Neural progenitor cell (in vitro differentiated cells): ENCODE measurements at regions not wholly inside any gene's neighbourhood (a gene's known extent, or its start where the extent isn't known, plus 50 kb on each side); places are given as distances from the start of the nearest gene placed in this dataset.

Experiments
- DNase-seq: peaks from one replicate; pipeline ENCODE4 v3.0.0-alpha.2; 2016; ENCODE audit warnings: low spot score
- H2AFZ ChIP-seq: fragments of 200-600 bp; sonication (generic); replicated peaks from 2 replicates; pipeline ENCODE4 v1.6.1; 2016; ENCODE audit warnings: antibody characterized with exemption
- H3F3A ChIP-seq: fragments of 200-600 bp; sonication (generic); 2 replicates; pipeline ENCODE4 v1.6.1; 2016; ENCODE audit warnings: antibody characterized with exemption, low read depth
- H3K27ac ChIP-seq: fragments of 200-600 bp; sonication (generic); 2 replicates; pipeline ENCODE4 v1.5.1; 2016; ENCODE audit warnings: mild to moderate bottlenecking
- H3K27me3 ChIP-seq: fragments of 200-600 bp; sonication (generic); 2 replicates; pipeline ENCODE4 v1.6.1; 2016; ENCODE audit warnings: mild to moderate bottlenecking, moderate library complexity
- H3K36me3 ChIP-seq: fragments of 200-600 bp; sonication (generic); 2 replicates; pipeline ENCODE4 v1.5.1; 2016
- H3K4me1 ChIP-seq: fragments of 200-600 bp; sonication (generic); 2 replicates; pipeline ENCODE4 v1.6.1; 2016; ENCODE audit warnings: mixed run types
- H3K4me2 ChIP-seq: fragments of 200-600 bp; sonication (generic); 2 replicates; pipeline ENCODE4 v1.6.1; 2016
- H3K4me3 ChIP-seq: fragments of 200-600 bp; sonication (generic); 2 replicates; pipeline ENCODE4 v1.5.1; 2016
- H3K79me2 ChIP-seq: fragments of 200-600 bp; sonication (generic); 2 replicates; pipeline ENCODE4 v1.6.1; 2016; ENCODE audit warnings: low read depth
- H3K9ac ChIP-seq: fragments of 200-600 bp; sonication (generic); 2 replicates; pipeline ENCODE4 v1.6.1; 2016
- H3K9me3 ChIP-seq: fragments of 200-600 bp; sonication (generic); 2 replicates; pipeline ENCODE4 v1.5.1; 2016; ENCODE audit warnings: low read depth
- H4K20me1 ChIP-seq: fragments of 200-600 bp; sonication (generic); 2 replicates; pipeline ENCODE4 v1.6.1; 2016; ENCODE audit warnings: low read depth
- H3K27ac Mint-ChIP-seq: 3 replicates; pipeline ENCODE4 v1.8.0; 2021; ENCODE audit warnings: mixed read lengths
- H3K27me3 Mint-ChIP-seq: 2 replicates; pipeline ENCODE4 v1.8.0; 2022; ENCODE audit warnings: low read depth, mild to moderate bottlenecking, inconsistent platforms, moderate library complexity, mixed read lengths; ENCODE audit not compliant: insufficient read depth
- H3K36me3 Mint-ChIP-seq: 3 replicates; pipeline ENCODE4 v1.8.0; 2021; ENCODE audit warnings: mixed read lengths
- H3K4me1 Mint-ChIP-seq: 3 replicates; pipeline ENCODE4 v1.8.0; 2021; ENCODE audit warnings: mixed read lengths
- H3K4me3 Mint-ChIP-seq: 3 replicates; pipeline ENCODE4 v1.8.0; 2021; ENCODE audit warnings: mild to moderate bottlenecking, moderate library complexity, mixed read lengths
- H3K9me3 Mint-ChIP-seq: 3 replicates; pipeline ENCODE4 v1.8.0; 2020; ENCODE audit warnings: mixed read lengths
- EZH2 ChIP-seq: fragments of 200-600 bp; sonication (generic); IDR thresholded peaks from 2 replicates; pipeline ENCODE4 v1.6.1; 2017; ENCODE audit warnings: antibody characterized with exemption, mild to moderate bottlenecking, moderate library complexity
- EZH2phosphoT487 ChIP-seq: fragments of 200-600 bp; sonication (generic); IDR thresholded peaks from 2 replicates; pipeline ENCODE4 v1.6.1; 2017; ENCODE audit warnings: antibody characterized with exemption
- TF ChIP-seq, protein P1 (sequence below): fragments of 200-600 bp; sonication (generic); IDR thresholded peaks from 2 replicates; pipeline ENCODE4 v1.5.1; 2017; ENCODE audit warnings: antibody characterized with exemption, mild to moderate bottlenecking

DNA sequence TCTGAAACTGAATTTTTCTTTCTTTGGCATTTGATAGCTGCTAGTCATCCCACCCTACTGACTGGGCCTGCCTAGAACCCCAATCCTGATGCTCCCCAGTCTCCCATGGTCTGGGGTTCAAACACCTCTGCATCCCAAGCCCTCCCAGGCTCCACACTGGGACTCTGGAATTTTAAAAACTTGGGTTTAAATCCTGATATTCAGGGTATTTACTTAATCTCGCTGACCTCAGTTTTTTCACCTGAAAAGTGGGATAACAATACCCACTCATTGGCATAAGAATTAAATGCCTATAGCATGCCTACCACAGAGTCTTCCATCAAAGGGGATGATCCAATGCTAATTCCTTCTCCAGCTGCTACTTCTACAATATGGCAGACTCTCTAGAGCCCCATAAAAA lies 264.4 kb downstream of the NPIPA8 start:
- H4K20me1 ChIP-seq, result no peaks in the 10 kb centered on the region
- H3K27ac ChIP-seq, result peak overlapping the region; percentile 29
- H3K9ac ChIP-seq, result no peak overlapping the region
- H3K4me1 ChIP-seq, result peaks cover 15% of the 10 kb centered on the region
- Mint-ChIP-seq H3K27ac (no peak overlapping the region), H3K27me3 (peaks cover 2% of the 10 kb centered on the region), H3K36me3 (no peaks in the 10 kb centered on the region), H3K9me3 (no peaks in the 10 kb centered on the region), H3K4me3 (no peak overlapping the region), H3K4me1 (no peaks in the 10 kb centered on the region)
- H3K4me3 ChIP-seq, result no peak overlapping the region
- H2AFZ ChIP-seq, result no peak overlapping the region
- no peaks in the 10 kb centered on the region for H3K79me2 ChIP-seq
- no peak for TF ChIP-seq EZH2phosphoT487
- no peak for TF ChIP-seq EZH2
- TF ChIP-seq, protein P1, sequence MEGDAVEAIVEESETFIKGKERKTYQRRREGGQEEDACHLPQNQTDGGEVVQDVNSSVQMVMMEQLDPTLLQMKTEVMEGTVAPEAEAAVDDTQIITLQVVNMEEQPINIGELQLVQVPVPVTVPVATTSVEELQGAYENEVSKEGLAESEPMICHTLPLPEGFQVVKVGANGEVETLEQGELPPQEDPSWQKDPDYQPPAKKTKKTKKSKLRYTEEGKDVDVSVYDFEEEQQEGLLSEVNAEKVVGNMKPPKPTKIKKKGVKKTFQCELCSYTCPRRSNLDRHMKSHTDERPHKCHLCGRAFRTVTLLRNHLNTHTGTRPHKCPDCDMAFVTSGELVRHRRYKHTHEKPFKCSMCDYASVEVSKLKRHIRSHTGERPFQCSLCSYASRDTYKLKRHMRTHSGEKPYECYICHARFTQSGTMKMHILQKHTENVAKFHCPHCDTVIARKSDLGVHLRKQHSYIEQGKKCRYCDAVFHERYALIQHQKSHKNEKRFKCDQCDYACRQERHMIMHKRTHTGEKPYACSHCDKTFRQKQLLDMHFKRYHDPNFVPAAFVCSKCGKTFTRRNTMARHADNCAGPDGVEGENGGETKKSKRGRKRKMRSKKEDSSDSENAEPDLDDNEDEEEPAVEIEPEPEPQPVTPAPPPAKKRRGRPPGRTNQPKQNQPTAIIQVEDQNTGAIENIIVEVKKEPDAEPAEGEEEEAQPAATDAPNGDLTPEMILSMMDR, result no peak
- H3K36me3 ChIP-seq, result no peaks in the 10 kb centered on the region
- no peaks in the 10 kb centered on the region for H3K27me3 ChIP-seq
- no peak for DNase-seq
- no peak overlapping the region for H3K4me2 ChIP-seq
- no peaks in the 10 kb centered on the region for H3K9me3 ChIP-seq
- H3F3A ChIP-seq, result no peaks in the 10 kb centered on the region

GRCh38 chr16:18069683-18070082 lies 266.9 kb downstream of the NPIPA8 start:
- Histone ChIP-seq H3K9me3 (no peaks in the 10 kb centered on the region), H3K4me3 (no peak overlapping the region), H3K4me1 (peaks cover 15% of the 10 kb centered on the region), H2AFZ (no peak overlapping the region), H3K27ac (no peak overlapping the region), H3K27me3 (no peaks in the 10 kb centered on the region), H3K9ac (no peak overlapping the region), H4K20me1 (no peaks in the 10 kb centered on the region), H3K79me2 (no peaks in the 10 kb centered on the region), H3K36me3 (no peaks in the 10 kb centered on the region), H3K4me2 (no peak overlapping the region), H3F3A (no peaks in the 10 kb centered on the region)
- Mint-ChIP-seq H3K36me3 (no peaks in the 10 kb centered on the region), H3K4me1 (no peaks in the 10 kb centered on the region), H3K27me3 (peaks cover 2% of the 10 kb centered on the region), H3K4me3 (no peak overlapping the region), H3K9me3 (peaks cover 9% of the 10 kb centered on the region), H3K27ac (no peak overlapping the region)
- DNase-seq, result no peak
- TF ChIP-seq, protein P1, result no peak
- TF ChIP-seq EZH2phosphoT487 (no peak), EZH2 (no peak)

- H3K9ac ChIP-seq, result no peak overlapping the region
- H4K20me1 ChIP-seq, result no peaks in the 10 kb centered on the region
- Mint-ChIP-seq H3K27ac (no peak overlapping the region), H3K9me3 (peaks cover 9% of the 10 kb centered on the region), H3K4me1 (no peaks in the 10 kb centered on the region), H3K36me3 (no peaks in the 10 kb centered on the region), H3K4me3 (no peak overlapping the region), H3K27me3 (peaks cover 2% of the 10 kb centered on the region)
- H3K4me2 ChIP-seq, result no peak overlapping the region
- H3K79me2 ChIP-seq, result no peaks in the 10 kb centered on the region
- DNase-seq, result no peak
- H3K27me3 ChIP-seq, result no peaks in the 10 kb centered on the region
- H3F3A ChIP-seq, result no peaks in the 10 kb centered on the region
- H2AFZ ChIP-seq, result no peak overlapping the region
- H3K9me3 ChIP-seq, result no peaks in the 10 kb centered on the region
- TF ChIP-seq EZH2 (no peak), EZH2phosphoT487 (no peak)
- TF ChIP-seq, protein P1, result no peak
- no peaks in the 10 kb centered on the region for H3K36me3 ChIP-seq
- peaks cover 15% of the 10 kb centered on the region for H3K4me1 ChIP-seq
- no peak overlapping the region for H3K27ac ChIP-seq
- no peak overlapping the region for H3K4me3 ChIP-seq
Measured at GRCh38 chr16:18068477-18068876, 268.1 kb downstream of the NPIPA8 start.
